ENCODE measurements at regions not wholly inside any gene's neighbourhood (a gene's known extent, or its start where the extent isn't known, plus 50 kb on each side); places are given as distances from the start of the nearest gene placed in this dataset.
"Not testable (repeated sequence)": the region's sequence is repeated elsewhere in the genome, so short reads cannot be mapped to it uniquely, and the experiment has no call there.

DNA sequence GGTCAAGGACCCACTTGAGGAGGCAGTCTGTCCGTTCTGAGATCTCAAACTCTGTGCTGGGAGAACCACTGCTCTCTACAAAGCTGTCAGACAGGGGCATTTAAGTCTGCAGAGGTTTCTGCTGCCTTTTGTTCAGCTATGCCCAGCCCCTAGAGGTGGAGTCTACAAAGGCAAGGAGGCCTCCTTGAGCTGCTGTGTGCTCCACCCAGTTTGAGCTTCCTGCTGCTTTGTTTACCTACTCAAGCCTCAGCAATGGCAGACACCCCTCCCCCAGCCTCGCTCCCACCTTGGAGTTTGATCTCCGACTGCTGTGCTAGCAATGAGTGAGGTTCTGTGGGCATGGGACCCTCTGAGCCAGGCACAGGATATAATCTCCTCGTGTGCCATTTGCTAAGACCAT, 156.8 kb upstream of the ARPP21 start:
- TF ChIP-seq CTCF, POLR2A (IDR thresholded peaks at IDR 0.05): not testable (repeated sequence)

Measured in esophagus squamous epithelium (tissue), 4 donors.